ENCODE measurements at regions not wholly inside any gene's neighbourhood (a gene's known extent, or its start where the extent isn't known, plus 50 kb on each side); places are given as distances from the start of the nearest gene placed in this dataset.

- peaks cover 16% of the 10 kb centered on the region for H3K4me1 ChIP-seq
- TF ChIP-seq, protein P1, sequence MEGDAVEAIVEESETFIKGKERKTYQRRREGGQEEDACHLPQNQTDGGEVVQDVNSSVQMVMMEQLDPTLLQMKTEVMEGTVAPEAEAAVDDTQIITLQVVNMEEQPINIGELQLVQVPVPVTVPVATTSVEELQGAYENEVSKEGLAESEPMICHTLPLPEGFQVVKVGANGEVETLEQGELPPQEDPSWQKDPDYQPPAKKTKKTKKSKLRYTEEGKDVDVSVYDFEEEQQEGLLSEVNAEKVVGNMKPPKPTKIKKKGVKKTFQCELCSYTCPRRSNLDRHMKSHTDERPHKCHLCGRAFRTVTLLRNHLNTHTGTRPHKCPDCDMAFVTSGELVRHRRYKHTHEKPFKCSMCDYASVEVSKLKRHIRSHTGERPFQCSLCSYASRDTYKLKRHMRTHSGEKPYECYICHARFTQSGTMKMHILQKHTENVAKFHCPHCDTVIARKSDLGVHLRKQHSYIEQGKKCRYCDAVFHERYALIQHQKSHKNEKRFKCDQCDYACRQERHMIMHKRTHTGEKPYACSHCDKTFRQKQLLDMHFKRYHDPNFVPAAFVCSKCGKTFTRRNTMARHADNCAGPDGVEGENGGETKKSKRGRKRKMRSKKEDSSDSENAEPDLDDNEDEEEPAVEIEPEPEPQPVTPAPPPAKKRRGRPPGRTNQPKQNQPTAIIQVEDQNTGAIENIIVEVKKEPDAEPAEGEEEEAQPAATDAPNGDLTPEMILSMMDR (IDR thresholded peaks at IDR 0.05; ENCODE audit: borderline replicate concordance), result no peak
- no peak overlapping the region for H3K27ac ChIP-seq (replicated peaks)
- H3K4me3 ChIP-seq, result no peak overlapping the region
- no peaks in the 10 kb centered on the region for H3K36me3 ChIP-seq
- intact Hi-C loops (cut with micrococcal nuclease), result no loop called here
- no peaks in the 10 kb centered on the region for H3K9me3 ChIP-seq (replicated peaks)
- H3K27me3 ChIP-seq (ENCODE audit: low read depth), result peaks cover 99% of the 10 kb centered on the region
- DNase-seq, result no peak
These were observed 99.1 kb upstream of the PRDM1 start for GRCh38 chr6:105986998-105987397.

DNA sequence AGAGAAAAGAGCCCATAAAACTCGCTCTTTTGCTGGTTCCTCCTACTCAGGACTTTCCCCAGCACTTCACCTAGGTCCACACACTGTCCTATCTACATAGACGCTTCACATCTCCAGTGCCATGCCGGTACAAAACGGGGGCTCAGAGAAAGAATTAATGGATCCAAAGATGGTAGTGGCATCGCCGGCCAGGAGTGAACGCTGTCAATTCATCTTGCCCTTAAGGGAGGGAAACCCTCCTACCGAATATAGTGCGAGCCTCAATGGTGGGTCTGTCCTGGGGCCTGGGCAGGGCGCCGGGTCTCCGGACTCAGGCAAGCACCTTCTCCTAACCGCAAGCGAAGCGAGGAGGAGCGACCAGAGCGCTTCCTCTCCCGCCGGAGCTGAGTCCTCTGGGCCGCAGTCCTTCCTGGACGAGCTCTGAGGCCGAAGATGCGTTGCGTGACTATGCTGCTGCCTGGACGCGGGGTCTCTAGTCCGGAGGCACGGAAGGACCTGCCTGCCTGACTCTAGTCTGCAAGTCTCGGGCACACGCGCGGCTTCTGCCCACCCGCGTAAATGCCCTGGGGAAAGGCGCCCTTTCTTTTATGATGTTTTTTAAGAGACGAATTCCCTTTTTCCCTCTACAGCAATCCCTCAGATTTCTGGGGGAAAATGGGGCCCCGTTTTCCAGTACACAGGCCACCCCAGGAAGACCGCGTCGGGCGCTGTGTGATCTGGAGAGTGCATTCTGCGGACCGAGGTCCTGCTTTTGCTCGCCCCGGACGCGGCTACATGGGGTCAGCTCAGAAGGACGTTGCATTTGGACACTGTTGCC lies 100.1 kb upstream of the PRDM1 start:
- peaks cover 20% of the 10 kb centered on the region for H3K4me1 ChIP-seq
- no peaks in the 10 kb centered on the region for H3K9me3 ChIP-seq (replicated peaks)
- intact Hi-C loops (cut with micrococcal nuclease), result no loop called here
- no peak overlapping the region for H3K27ac ChIP-seq (replicated peaks)
- DNase-seq, result no peak
- TF ChIP-seq, protein P1 (IDR thresholded peaks at IDR 0.05; ENCODE audit: borderline replicate concordance), result no peak
- H3K4me3 ChIP-seq, result peak overlapping the region; percentile 49
- H3K36me3 ChIP-seq, result no peaks in the 10 kb centered on the region
- peaks cover 99% of the 10 kb centered on the region for H3K27me3 ChIP-seq (ENCODE audit: low read depth)

- Histone ChIP-seq H3K27me3 (ENCODE audit: low read depth) (peaks cover 99% of the 10 kb centered on the region), H3K27ac (replicated peaks) (no peak overlapping the region), H3K4me3 (peak overlapping the region; percentile 49), H3K36me3 (no peaks in the 10 kb centered on the region), H3K9me3 (replicated peaks) (no peaks in the 10 kb centered on the region), H3K4me1 (peaks cover 22% of the 10 kb centered on the region)
- TF ChIP-seq, protein P1 (IDR thresholded peaks at IDR 0.05; ENCODE audit: borderline replicate concordance), result no peak
- intact Hi-C loops (cut with micrococcal nuclease), result no loop called here
- DNase-seq, result no peak
These were observed 100.9 kb upstream of the PRDM1 start for GRCh38 chr6:105985098-105985815.

- no peak for DNase-seq
- Histone ChIP-seq H3K27ac (replicated peaks) (no peak overlapping the region), H3K4me3 (no peak overlapping the region), H3K27me3 (ENCODE audit: low read depth) (peaks cover 99% of the 10 kb centered on the region), H3K9me3 (replicated peaks) (no peaks in the 10 kb centered on the region), H3K36me3 (no peaks in the 10 kb centered on the region), H3K4me1 (peaks cover 22% of the 10 kb centered on the region)
- intact Hi-C loops (cut with micrococcal nuclease), result no loop called here
- TF ChIP-seq, protein P1 (IDR thresholded peaks at IDR 0.05; ENCODE audit: borderline replicate concordance), result no peak
These were observed 102.4 kb upstream of the PRDM1 start for GRCh38 chr6:105983763-105984162.

DNA sequence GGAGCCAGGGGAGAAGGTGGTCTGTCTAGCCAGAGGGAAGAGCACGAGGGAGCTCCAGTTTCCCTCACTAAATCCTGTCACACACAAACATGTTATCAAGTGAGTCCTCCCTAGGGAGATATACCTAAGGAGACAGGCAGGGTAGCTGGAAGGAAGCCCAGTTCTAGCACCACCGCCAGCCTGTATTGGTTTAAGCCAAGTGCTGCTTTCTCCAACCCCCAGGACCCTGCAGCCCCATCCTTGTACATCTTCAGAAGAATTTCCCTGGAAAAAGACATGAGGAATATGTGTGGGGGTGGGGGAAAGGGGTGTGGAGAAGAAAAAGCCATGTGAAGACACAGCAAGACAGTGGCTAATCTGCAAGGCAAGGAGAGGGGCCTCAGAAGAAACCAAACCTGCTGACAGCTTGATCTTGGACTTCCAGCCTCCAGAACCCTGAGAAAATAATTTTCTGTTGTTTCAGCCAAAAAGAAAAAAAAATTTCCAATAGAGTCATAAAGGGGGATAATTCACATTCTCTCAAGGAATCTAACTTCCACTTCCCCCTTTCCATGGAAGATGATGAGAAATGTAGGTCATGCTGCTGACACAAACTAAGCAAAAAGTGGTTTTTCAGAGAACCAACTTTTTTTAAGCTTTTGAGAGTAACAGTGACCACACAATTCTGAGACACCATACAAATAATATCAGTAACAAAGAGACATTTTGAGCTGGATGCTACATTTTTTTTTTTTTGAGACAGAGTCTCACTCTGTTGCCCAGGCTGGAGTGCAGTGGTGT lies 103.2 kb upstream of the PRDM1 start:
- TF ChIP-seq, protein P1 (IDR thresholded peaks at IDR 0.05; ENCODE audit: borderline replicate concordance), result no peak
- intact Hi-C loops (cut with micrococcal nuclease), result no loop called here
- peaks cover 92% of the 10 kb centered on the region for H3K27me3 ChIP-seq (ENCODE audit: low read depth)

More for the DNA sequence above, 103.2 kb upstream of the PRDM1 start:
- no peak overlapping the region for H3K27ac ChIP-seq (replicated peaks)
- no peak overlapping the region for H3K4me3 ChIP-seq
- no peaks in the 10 kb centered on the region for H3K36me3 ChIP-seq
- H3K9me3 ChIP-seq (replicated peaks), result no peaks in the 10 kb centered on the region
- peaks cover 22% of the 10 kb centered on the region for H3K4me1 ChIP-seq
- no peak for DNase-seq

Measured in left ventricle myocardium inferior (tissue), 1 donor.